ENCODE measurements at regions not wholly inside any gene's neighbourhood (a gene's known extent, or its start where the extent isn't known, plus 50 kb on each side); places are given as distances from the start of the nearest gene placed in this dataset.

DNA sequence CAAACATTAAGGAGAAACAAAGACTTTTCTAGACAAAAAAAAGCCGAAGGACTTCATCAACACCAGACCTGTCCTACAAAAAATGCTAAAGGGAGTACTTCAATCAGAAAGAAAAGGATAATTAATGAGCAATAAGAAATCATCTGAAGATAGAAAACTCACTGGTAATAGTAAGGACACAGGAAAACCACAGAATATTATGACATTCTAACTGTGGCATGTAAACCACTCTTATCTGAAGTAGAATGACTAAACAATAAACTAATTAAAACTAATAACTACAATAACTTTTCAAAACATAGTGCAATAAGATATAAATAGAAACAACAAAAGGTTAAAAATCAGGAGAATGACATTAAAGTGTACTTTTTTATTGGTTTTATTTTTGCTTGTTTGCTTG is 584.5 kb upstream of the CCDC54 start:
- no peak for DNase-seq (ENCODE audit: low spot score)
- no peak overlapping the region for H3K4me3 Mint-ChIP-seq (ENCODE audit: unreplicated experiment)
- TF ChIP-seq, protein P1, sequence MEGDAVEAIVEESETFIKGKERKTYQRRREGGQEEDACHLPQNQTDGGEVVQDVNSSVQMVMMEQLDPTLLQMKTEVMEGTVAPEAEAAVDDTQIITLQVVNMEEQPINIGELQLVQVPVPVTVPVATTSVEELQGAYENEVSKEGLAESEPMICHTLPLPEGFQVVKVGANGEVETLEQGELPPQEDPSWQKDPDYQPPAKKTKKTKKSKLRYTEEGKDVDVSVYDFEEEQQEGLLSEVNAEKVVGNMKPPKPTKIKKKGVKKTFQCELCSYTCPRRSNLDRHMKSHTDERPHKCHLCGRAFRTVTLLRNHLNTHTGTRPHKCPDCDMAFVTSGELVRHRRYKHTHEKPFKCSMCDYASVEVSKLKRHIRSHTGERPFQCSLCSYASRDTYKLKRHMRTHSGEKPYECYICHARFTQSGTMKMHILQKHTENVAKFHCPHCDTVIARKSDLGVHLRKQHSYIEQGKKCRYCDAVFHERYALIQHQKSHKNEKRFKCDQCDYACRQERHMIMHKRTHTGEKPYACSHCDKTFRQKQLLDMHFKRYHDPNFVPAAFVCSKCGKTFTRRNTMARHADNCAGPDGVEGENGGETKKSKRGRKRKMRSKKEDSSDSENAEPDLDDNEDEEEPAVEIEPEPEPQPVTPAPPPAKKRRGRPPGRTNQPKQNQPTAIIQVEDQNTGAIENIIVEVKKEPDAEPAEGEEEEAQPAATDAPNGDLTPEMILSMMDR (IDR thresholded peaks at IDR 0.05; ENCODE audit: unreplicated experiment) = no peak
- no peak overlapping the region for H3K27ac Mint-ChIP-seq (ENCODE audit: unreplicated experiment)
- peaks cover 2% of the 10 kb centered on the region for H3K4me1 Mint-ChIP-seq (ENCODE audit: unreplicated experiment)
- no peaks in the 10 kb centered on the region for H3K36me3 Mint-ChIP-seq (ENCODE audit: low read depth, unreplicated experiment)
- no peaks in the 10 kb centered on the region for H3K9me3 Mint-ChIP-seq (ENCODE audit: unreplicated experiment)
- H3K27me3 Mint-ChIP-seq (ENCODE audit: unreplicated experiment) = no peaks in the 10 kb centered on the region

DNA sequence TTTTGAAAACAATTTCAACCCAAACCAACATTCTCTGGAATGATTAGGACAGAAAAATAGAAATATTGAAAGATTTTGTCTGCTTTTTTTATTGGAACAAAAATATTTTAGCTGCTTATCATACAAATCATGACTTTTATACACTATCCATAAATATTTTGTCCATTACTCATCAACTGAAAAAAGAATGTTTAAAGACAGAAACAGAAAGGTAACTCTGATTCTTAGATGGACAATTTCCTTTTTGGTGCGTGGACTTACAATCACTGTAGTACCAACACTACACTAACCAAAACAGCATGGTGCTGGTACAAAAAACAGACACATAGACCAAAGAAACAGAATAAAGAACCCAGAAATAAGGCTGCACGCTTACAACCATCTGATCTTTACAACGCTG is 582.8 kb upstream of the CCDC54 start:
- no peaks in the 10 kb centered on the region for H3K36me3 Mint-ChIP-seq (ENCODE audit: low read depth, unreplicated experiment)
- H3K27ac Mint-ChIP-seq (ENCODE audit: unreplicated experiment) = no peak overlapping the region
- H3K27me3 Mint-ChIP-seq (ENCODE audit: unreplicated experiment) = no peaks in the 10 kb centered on the region
- peaks cover 2% of the 10 kb centered on the region for H3K4me1 Mint-ChIP-seq (ENCODE audit: unreplicated experiment)
- DNase-seq (ENCODE audit: low spot score) = no peak
- H3K9me3 Mint-ChIP-seq (ENCODE audit: unreplicated experiment) = no peaks in the 10 kb centered on the region
- TF ChIP-seq, protein P1 (IDR thresholded peaks at IDR 0.05; ENCODE audit: unreplicated experiment) = no peak
- H3K4me3 Mint-ChIP-seq (ENCODE audit: unreplicated experiment) = no peak overlapping the region

DNA sequence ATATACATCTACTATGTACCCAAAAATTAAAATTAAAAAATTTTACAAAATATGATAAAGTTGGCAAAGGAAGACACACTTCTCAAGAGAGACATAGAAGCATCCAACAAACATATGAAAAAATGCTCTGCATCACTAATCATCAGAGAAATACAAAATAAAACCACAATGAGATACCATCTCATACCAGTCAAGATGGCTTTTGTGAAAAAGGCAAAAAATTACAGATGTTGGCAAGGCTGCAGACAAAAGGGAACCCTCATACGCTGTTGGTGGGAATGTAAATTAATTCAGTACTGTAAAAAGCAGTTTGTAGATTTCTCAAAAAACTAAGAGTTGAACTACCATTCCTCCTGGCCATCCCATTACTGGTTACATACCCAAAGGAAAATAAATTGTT is 581.7 kb upstream of the CCDC54 start:
- Mint-ChIP-seq H3K36me3 (ENCODE audit: low read depth, unreplicated experiment) (no peaks in the 10 kb centered on the region), H3K4me3 (ENCODE audit: unreplicated experiment) (no peak overlapping the region), H3K4me1 (ENCODE audit: unreplicated experiment) (peaks cover 2% of the 10 kb centered on the region), H3K9me3 (ENCODE audit: unreplicated experiment) (no peaks in the 10 kb centered on the region), H3K27ac (ENCODE audit: unreplicated experiment) (no peak overlapping the region), H3K27me3 (ENCODE audit: unreplicated experiment) (no peaks in the 10 kb centered on the region)
- TF ChIP-seq, protein P1 (IDR thresholded peaks at IDR 0.05; ENCODE audit: unreplicated experiment) = no peak
- no peak for DNase-seq (ENCODE audit: low spot score)

DNA sequence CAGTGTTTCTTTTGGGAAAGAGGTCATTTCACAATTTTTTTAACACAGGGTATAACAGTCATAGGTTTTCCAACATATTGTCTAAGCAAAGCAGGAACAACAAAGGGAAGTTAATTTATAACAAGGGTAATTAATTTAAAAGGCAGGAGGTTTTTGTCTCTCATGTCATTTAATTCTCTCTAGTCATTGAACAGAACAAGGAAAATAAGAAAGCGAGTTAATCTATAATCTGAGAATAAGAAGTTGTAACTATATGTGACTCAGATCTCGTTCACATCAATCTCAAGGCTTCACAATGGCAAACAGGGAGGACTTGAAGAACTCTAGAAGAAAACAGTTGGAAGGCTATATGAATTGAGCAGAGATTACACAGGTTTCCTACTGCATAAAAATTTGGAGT is 579.8 kb upstream of the CCDC54 start:
- TF ChIP-seq, protein P1 (IDR thresholded peaks at IDR 0.05; ENCODE audit: unreplicated experiment) = no peak
- Mint-ChIP-seq H3K27ac (ENCODE audit: unreplicated experiment) (no peak overlapping the region), H3K27me3 (ENCODE audit: unreplicated experiment) (no peaks in the 10 kb centered on the region), H3K4me1 (ENCODE audit: unreplicated experiment) (peaks cover 2% of the 10 kb centered on the region), H3K36me3 (ENCODE audit: low read depth, unreplicated experiment) (no peaks in the 10 kb centered on the region), H3K4me3 (ENCODE audit: unreplicated experiment) (no peak overlapping the region), H3K9me3 (ENCODE audit: unreplicated experiment) (no peaks in the 10 kb centered on the region)
- no peak for DNase-seq (ENCODE audit: low spot score)

DNA sequence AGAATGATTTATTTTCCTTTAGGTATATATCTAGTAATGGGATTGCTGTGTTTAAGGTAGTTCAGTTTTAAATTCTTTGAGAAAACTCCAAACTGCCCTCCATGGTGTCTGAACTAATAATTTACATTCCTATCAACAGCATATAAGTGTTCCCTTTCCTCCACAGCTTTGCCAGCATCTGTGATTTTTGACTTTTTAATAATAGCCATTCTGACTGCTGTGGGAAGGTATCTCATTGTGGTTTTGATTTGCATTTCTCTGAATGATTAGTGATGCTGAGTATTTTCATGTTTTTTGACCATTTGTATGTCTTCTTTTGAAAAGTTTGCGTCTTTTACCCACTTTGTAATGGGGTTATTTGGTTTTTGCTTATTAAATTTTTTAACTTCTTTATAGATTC is 571.6 kb upstream of the CCDC54 start:
- Mint-ChIP-seq H3K27ac (ENCODE audit: unreplicated experiment) (no peak overlapping the region), H3K36me3 (ENCODE audit: low read depth, unreplicated experiment) (no peaks in the 10 kb centered on the region), H3K4me1 (ENCODE audit: unreplicated experiment) (no peaks in the 10 kb centered on the region), H3K9me3 (ENCODE audit: unreplicated experiment) (no peaks in the 10 kb centered on the region), H3K4me3 (ENCODE audit: unreplicated experiment) (no peak overlapping the region), H3K27me3 (ENCODE audit: unreplicated experiment) (no peaks in the 10 kb centered on the region)
- TF ChIP-seq, protein P1 (IDR thresholded peaks at IDR 0.05; ENCODE audit: unreplicated experiment) = no peak
- DNase-seq (ENCODE audit: low spot score) = no peak

Data from endothelial cell (in vitro differentiated cells).